RWPE1 (cell line): ENCODE measurements at regions not wholly inside any gene's neighbourhood (a gene's known extent, or its start where the extent isn't known, plus 50 kb on each side); places are given as distances from the start of the nearest gene placed in this dataset.
"Not testable (repeated sequence)": the region's sequence is repeated elsewhere in the genome, so short reads cannot be mapped to it uniquely, and the experiment has no call there.

ENCODE experiments used
- CTCF ChIA-PET: fragments of 350-600 bp; sonication (Branson Sonifier 250); formaldehyde crosslinking; extraction: SDS; loops from one replicate; lab custom pipeline; 2021; lab: Yijun Ruan, JAX
- POLR2A ChIA-PET: fragments of 400-600 bp; formaldehyde crosslinking; extraction: SDS; loops from one replicate; lab custom pipeline; 2020; ENCODE audit warnings: antibody characterized with exemption; ENCODE audit not compliant: low non-redundant PET; lab: Yijun Ruan, JAX
- DNase-seq: peaks from one replicate; pipeline ENCODE4 v3.0.0; 2012; ENCODE audit warnings: low spot score
- H3K27ac ChIP-seq: fragments of 450-650 bp; 2 replicates; pipeline ENCODE4 v1.5.1; 2017
- TF ChIP-seq, protein P1 (sequence below): fragments of 450-650 bp; conservative IDR thresholded peaks from 2 replicates; pipeline ENCODE4 v1.5.1; 2017; ENCODE audit warnings: low read depth, mild to moderate bottlenecking

DNA sequence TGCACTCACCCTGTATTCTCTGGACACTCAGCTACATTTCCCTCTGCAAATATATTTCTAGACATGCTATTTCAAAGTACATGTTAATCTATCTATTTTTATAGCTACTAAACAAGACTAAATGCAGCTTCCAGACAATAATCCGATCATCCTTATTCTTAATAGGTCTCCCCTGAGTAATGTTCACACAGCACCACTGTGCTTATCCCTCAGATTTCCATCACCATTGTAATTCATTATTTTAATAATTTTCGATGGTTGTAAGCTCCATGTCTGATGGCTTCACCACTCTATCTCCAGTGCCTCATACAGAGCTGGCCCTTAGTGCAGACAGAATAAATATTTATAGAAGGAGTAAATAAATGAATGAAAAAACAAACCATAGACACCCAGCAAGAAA lies 117.5 kb downstream of the ANXA2 start:
- TF ChIP-seq, protein P1, sequence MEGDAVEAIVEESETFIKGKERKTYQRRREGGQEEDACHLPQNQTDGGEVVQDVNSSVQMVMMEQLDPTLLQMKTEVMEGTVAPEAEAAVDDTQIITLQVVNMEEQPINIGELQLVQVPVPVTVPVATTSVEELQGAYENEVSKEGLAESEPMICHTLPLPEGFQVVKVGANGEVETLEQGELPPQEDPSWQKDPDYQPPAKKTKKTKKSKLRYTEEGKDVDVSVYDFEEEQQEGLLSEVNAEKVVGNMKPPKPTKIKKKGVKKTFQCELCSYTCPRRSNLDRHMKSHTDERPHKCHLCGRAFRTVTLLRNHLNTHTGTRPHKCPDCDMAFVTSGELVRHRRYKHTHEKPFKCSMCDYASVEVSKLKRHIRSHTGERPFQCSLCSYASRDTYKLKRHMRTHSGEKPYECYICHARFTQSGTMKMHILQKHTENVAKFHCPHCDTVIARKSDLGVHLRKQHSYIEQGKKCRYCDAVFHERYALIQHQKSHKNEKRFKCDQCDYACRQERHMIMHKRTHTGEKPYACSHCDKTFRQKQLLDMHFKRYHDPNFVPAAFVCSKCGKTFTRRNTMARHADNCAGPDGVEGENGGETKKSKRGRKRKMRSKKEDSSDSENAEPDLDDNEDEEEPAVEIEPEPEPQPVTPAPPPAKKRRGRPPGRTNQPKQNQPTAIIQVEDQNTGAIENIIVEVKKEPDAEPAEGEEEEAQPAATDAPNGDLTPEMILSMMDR, result no peak
- no peak overlapping the region for H3K27ac ChIP-seq
- POLR2A ChIA-PET, result no interaction called here
- CTCF ChIA-PET, result no interaction called here
- no peak for DNase-seq

DNA sequence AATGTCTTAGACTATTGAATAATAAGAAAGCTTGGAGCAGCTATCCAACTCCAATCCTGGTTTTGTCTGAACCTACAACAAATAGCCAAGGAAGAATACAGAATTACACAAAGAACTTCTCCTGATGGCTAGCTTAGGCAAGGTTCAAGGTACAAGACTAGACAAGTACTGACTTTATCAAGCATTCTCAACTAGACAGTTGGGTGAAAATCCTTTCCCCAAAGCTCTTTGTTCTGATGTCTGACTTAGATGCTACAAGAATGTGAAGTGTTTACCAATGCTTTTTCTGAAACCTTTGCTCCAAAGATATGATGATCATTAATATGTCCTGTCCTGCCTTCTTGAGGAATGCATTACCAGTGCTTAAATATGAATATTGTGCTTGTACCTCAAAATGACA lies 113.8 kb downstream of the ANXA2 start:
- CTCF ChIA-PET, result interaction anchor here (1.1 kb wide), 1 partner anchor 367 kb away, joined by 3 read pairs; no protein-coding TSS in a partner anchor
- TF ChIP-seq, protein P1, result no peak
- H3K27ac ChIP-seq, result no peak overlapping the region
- DNase-seq, result no peak
- POLR2A ChIA-PET, result no interaction called here

DNA sequence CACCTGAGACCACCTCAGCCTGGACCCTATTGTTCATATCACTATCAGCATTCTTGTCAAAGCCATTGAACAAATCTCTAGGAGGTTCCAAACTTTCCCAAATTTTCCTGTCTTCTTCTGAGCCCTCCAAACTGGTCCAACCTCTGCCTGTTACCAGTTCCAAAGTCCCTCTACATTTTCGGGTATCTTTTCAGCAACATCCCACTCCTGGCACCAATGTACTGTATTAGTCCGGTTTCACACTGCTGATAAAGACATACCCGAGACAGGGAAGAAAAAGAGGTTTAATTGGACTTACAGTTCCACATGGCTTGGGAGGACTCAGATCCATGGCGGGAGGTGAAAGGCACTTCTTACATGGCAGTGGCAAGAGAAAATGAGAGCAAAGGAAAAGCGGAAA lies 101.9 kb downstream of the ANXA2 start:
- POLR2A ChIA-PET, CTCF ChIA-PET, DNase-seq, H3K27ac ChIP-seq: not testable (repeated sequence)

DNA sequence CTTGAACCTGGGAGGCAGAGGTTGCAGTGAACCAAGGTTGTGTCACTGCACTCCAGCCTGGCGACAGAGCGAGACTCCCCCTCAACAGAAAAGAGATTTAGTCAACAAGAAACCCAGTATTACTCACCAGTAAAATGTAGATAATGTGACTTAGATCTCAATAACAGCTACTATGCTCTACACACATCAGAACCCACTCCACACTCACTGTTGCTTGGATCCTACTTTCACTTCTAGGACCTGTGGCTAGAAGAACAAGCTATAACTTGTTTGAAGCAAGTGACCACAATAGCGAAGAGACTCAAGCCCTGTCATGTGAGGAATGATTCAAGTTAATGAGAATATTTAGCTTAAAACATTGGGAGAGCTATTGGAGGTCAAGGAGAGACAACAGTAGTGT lies 100.7 kb downstream of the ANXA2 start:
- TF ChIP-seq, protein P1, result no peak
- CTCF ChIA-PET, result interaction anchor here (0.6 to 0.8 kb wide), 2 partner anchors 20 to 30 kb away, joined by 3 to 5 read pairs; no protein-coding TSS in a partner anchor
- POLR2A ChIA-PET, result no interaction called here
- DNase-seq, result peak; percentile 63
- no peak overlapping the region for H3K27ac ChIP-seq
